T-helper 2 cell treated with Interferon-gamma antibody and Interleukin-4, amounts not matched to agents 5 μg/mL and 100 μg/mL, for 36 hours (primary cell): ENCODE measurements at regions not wholly inside any gene's neighbourhood (a gene's known extent, or its start where the extent isn't known, plus 50 kb on each side); places are given as distances from the start of the nearest gene placed in this dataset.

Source experiments
- DNase-seq: peaks from one replicate; pipeline ENCODE4 v3.0.0; 2021; ENCODE audit warnings: low spot score
- H3K27ac Mint-ChIP-seq: one replicate; pipeline ENCODE4 v1.8.0; 2021; ENCODE audit warnings: mild to moderate bottlenecking, mixed read lengths
- H3K27me3 Mint-ChIP-seq: one replicate; pipeline ENCODE4 v1.8.0; 2021; ENCODE audit warnings: low read depth, mixed read lengths
- H3K36me3 Mint-ChIP-seq: one replicate; pipeline ENCODE4 v1.8.0; 2021; ENCODE audit warnings: low read depth, mixed read lengths
- H3K4me1 Mint-ChIP-seq: one replicate; pipeline ENCODE4 v1.8.0; 2021; ENCODE audit warnings: low read depth, mixed read lengths
- H3K4me3 Mint-ChIP-seq: one replicate; pipeline ENCODE4 v1.8.0; 2022; ENCODE audit warnings: mild to moderate bottlenecking, moderate library complexity, mixed read lengths
- H3K9me3 Mint-ChIP-seq: one replicate; pipeline ENCODE4 v1.8.0; 2021; ENCODE audit warnings: mixed read lengths

- Mint-ChIP-seq H3K4me3 (no peak overlapping the region), H3K4me1 (no peaks in the 10 kb centered on the region), H3K36me3 (no peaks in the 10 kb centered on the region), H3K27ac (no peak overlapping the region), H3K9me3 (no peaks in the 10 kb centered on the region), H3K27me3 (no peaks in the 10 kb centered on the region)
- no peak for DNase-seq
These were observed 216.9 kb upstream of the GSE1 start for GRCh38 chr16:85395913-85396878.

GRCh38 chr16:85396879-85397871 is 215.9 kb upstream of the GSE1 start:
- Mint-ChIP-seq H3K4me1 (no peaks in the 10 kb centered on the region), H3K4me3 (no peak overlapping the region)

GRCh38 chr16:85398050-85398451 is 215.1 kb upstream of the GSE1 start:
- H3K4me1 Mint-ChIP-seq, result no peaks in the 10 kb centered on the region
- H3K4me3 Mint-ChIP-seq, result no peak overlapping the region
- H3K27ac Mint-ChIP-seq, result no peak overlapping the region
- DNase-seq, result no peak
- no peaks in the 10 kb centered on the region for H3K9me3 Mint-ChIP-seq
- H3K36me3 Mint-ChIP-seq, result no peaks in the 10 kb centered on the region
- no peaks in the 10 kb centered on the region for H3K27me3 Mint-ChIP-seq

More at GRCh38 chr16:85396879-85397871, 215.9 kb upstream of the GSE1 start:
- Mint-ChIP-seq H3K9me3 (no peaks in the 10 kb centered on the region), H3K27me3 (no peaks in the 10 kb centered on the region), H3K36me3 (no peaks in the 10 kb centered on the region), H3K27ac (no peak overlapping the region)
- DNase-seq, result no peak

GRCh38 chr16:85398688-85399582 is 214.2 kb upstream of the GSE1 start:
- Mint-ChIP-seq H3K4me3 (no peak overlapping the region), H3K27me3 (no peaks in the 10 kb centered on the region), H3K9me3 (no peaks in the 10 kb centered on the region), H3K4me1 (no peaks in the 10 kb centered on the region), H3K27ac (no peak overlapping the region), H3K36me3 (no peaks in the 10 kb centered on the region)
- DNase-seq, result no peak

GRCh38 chr16:85399583-85400284 is 213.4 kb upstream of the GSE1 start:
- no peak overlapping the region for H3K27ac Mint-ChIP-seq
- no peak for DNase-seq
- H3K9me3 Mint-ChIP-seq, result no peaks in the 10 kb centered on the region
- H3K4me1 Mint-ChIP-seq, result no peaks in the 10 kb centered on the region
- no peaks in the 10 kb centered on the region for H3K27me3 Mint-ChIP-seq
- H3K36me3 Mint-ChIP-seq, result no peaks in the 10 kb centered on the region
- no peak overlapping the region for H3K4me3 Mint-ChIP-seq

GRCh38 chr16:85400305-85401205 is 212.6 kb upstream of the GSE1 start:
- H3K4me1 Mint-ChIP-seq, result no peaks in the 10 kb centered on the region
- no peak for DNase-seq
- no peaks in the 10 kb centered on the region for H3K27me3 Mint-ChIP-seq
- no peaks in the 10 kb centered on the region for H3K36me3 Mint-ChIP-seq
- no peaks in the 10 kb centered on the region for H3K9me3 Mint-ChIP-seq
- H3K27ac Mint-ChIP-seq, result no peak overlapping the region
- no peak overlapping the region for H3K4me3 Mint-ChIP-seq

GRCh38 chr16:85401370-85401916 is 211.7 kb upstream of the GSE1 start:
- Mint-ChIP-seq H3K27ac (no peak overlapping the region), H3K4me3 (no peak overlapping the region), H3K9me3 (no peaks in the 10 kb centered on the region), H3K36me3 (no peaks in the 10 kb centered on the region), H3K27me3 (no peaks in the 10 kb centered on the region), H3K4me1 (no peaks in the 10 kb centered on the region)
- no peak for DNase-seq

GRCh38 chr16:85401917-85402766 is 211.0 kb upstream of the GSE1 start:
- H3K27ac Mint-ChIP-seq, result peak overlapping the region; percentile 32
- no peaks in the 10 kb centered on the region for H3K36me3 Mint-ChIP-seq
- no peaks in the 10 kb centered on the region for H3K9me3 Mint-ChIP-seq
- no peak for DNase-seq
- H3K27me3 Mint-ChIP-seq, result no peaks in the 10 kb centered on the region
- no peak overlapping the region for H3K4me3 Mint-ChIP-seq
- no peaks in the 10 kb centered on the region for H3K4me1 Mint-ChIP-seq

GRCh38 chr16:85402910-85403692 is 210.0 kb upstream of the GSE1 start:
- H3K4me3 Mint-ChIP-seq, result no peak overlapping the region
- no peaks in the 10 kb centered on the region for H3K4me1 Mint-ChIP-seq
- H3K27ac Mint-ChIP-seq, result no peak overlapping the region
- no peaks in the 10 kb centered on the region for H3K9me3 Mint-ChIP-seq
- no peaks in the 10 kb centered on the region for H3K27me3 Mint-ChIP-seq
- no peaks in the 10 kb centered on the region for H3K36me3 Mint-ChIP-seq
- no peak for DNase-seq

GRCh38 chr16:85403693-85404092 is 209.4 kb upstream of the GSE1 start:
- H3K9me3 Mint-ChIP-seq, result no peaks in the 10 kb centered on the region
- DNase-seq, result no peak
- no peaks in the 10 kb centered on the region for H3K4me1 Mint-ChIP-seq
- H3K4me3 Mint-ChIP-seq, result no peak overlapping the region
- no peaks in the 10 kb centered on the region for H3K36me3 Mint-ChIP-seq
- H3K27ac Mint-ChIP-seq, result no peak overlapping the region
- H3K27me3 Mint-ChIP-seq, result no peaks in the 10 kb centered on the region
